Suprapubic skin (tissue), 3 donors: ENCODE measurements at regions not wholly inside any gene's neighbourhood (a gene's known extent, or its start where the extent isn't known, plus 50 kb on each side); places are given as distances from the start of the nearest gene placed in this dataset.

ENCODE experiments used
- EP300 ChIP-seq: sonication (generic); formaldehyde crosslinking; IDR thresholded peaks from one replicate; pipeline ENCODE4 v1.6.1; 2017; ENCODE audit warnings: antibody characterized with exemption
- POLR2A ChIP-seq, 2 donors: fragments of 450-650 bp; IDR thresholded peaks; one replicate each; pipeline ENCODE4 v1.6.1; 2017; ENCODE audit warnings: antibody characterized with exemption in 2 of 2, mild to moderate bottlenecking in 2 of 2, moderate library complexity in 2 of 2
- TF ChIP-seq, protein P1 (sequence below), 2 donors: fragments of 200-600 bp in 1 of 2; fragments of 450-650 bp in 1 of 2; sonication (generic) in 1 of 2; IDR thresholded peaks; one replicate each; pipeline ENCODE4 v1.5.1; 2016 to 2019; ENCODE audit warnings: antibody characterized with exemption in 2 of 2, mild to moderate bottlenecking in 1 of 2, moderate library complexity in 1 of 2

DNA sequence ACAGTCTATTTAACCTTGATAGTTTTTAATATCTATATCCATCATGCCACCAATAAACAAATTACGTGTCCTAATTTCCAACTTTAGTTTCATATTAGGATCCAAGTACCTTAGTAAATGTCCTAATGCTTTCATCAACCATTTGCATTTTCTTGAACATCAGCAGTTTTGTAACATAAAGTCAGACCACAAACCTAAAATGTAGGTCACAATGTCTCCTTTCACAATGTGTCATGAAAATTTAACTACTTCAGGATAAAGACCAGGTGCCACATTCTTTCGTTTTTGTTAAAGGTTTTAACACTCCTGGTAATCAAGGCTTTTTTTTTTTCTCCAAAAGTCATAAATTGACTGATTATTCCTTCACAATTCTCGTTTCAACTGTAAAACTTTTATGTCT is 310.7 kb upstream of the PMFBP1 start:
- TF ChIP-seq, protein P1, sequence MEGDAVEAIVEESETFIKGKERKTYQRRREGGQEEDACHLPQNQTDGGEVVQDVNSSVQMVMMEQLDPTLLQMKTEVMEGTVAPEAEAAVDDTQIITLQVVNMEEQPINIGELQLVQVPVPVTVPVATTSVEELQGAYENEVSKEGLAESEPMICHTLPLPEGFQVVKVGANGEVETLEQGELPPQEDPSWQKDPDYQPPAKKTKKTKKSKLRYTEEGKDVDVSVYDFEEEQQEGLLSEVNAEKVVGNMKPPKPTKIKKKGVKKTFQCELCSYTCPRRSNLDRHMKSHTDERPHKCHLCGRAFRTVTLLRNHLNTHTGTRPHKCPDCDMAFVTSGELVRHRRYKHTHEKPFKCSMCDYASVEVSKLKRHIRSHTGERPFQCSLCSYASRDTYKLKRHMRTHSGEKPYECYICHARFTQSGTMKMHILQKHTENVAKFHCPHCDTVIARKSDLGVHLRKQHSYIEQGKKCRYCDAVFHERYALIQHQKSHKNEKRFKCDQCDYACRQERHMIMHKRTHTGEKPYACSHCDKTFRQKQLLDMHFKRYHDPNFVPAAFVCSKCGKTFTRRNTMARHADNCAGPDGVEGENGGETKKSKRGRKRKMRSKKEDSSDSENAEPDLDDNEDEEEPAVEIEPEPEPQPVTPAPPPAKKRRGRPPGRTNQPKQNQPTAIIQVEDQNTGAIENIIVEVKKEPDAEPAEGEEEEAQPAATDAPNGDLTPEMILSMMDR (IDR thresholded peaks at IDR 0.05), result no peak
- no peak for TF ChIP-seq EP300
- TF ChIP-seq POLR2A (IDR thresholded peaks at IDR 0.05), result no peak
